ENCODE measurements at regions not wholly inside any gene's neighbourhood (a gene's known extent, or its start where the extent isn't known, plus 50 kb on each side); places are given as distances from the start of the nearest gene placed in this dataset.
A peak's percentile ranks its signal among the peaks of the same experiment; 100 is the strongest.
"Not testable (repeated sequence)": the region's sequence is repeated elsewhere in the genome, so short reads cannot be mapped to it uniquely, and the experiment has no call there.

- intact Hi-C loops (cut with DNase I) = no loop called here
- peak; percentile 54 for DNase-seq (ENCODE audit: low spot score)
Measured at GRCh38 chr1:4461726-4462290, 192.6 kb upstream of the AJAP1 start.

DNA sequence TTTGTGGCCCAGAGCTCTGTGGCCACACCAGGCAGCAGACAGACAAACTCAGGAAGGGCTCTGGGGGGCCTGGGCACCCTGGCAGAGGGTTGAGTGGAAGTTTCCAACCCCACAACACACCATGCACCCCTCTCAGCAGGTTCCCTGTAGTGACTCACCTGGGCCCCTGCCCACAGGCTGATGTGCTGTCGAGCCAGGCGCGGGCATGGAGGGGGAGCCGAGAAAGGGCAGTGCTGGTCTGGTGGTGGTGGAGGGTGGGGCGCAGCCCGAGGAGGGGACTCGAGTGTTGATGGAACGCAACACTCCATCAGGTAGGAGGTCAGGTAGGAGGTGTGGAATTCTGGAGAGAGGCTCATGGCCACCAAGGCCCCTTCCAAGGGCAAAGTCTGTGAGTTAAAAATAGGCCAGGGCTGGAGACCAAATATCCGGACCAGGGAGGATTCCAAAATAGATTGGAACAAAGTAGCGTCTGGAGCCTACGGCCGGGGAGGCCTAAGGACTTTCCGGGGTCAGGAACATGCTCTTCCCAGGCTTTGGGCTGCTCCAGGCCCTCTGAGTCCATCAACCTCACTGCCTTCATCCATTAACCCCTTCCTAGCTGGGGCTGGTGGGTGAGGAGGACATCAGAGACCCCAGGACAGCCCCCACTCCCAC lies 191.5 kb upstream of the AJAP1 start:
- intact Hi-C loops (cut with DNase I) = no loop called here
- peak; percentile 66 for DNase-seq (ENCODE audit: low spot score)

- peak; percentile 59 for DNase-seq (ENCODE audit: low spot score)
- intact Hi-C loops (cut with DNase I) = no loop called here
Measured at GRCh38 chr1:4463631-4464030, 190.8 kb upstream of the AJAP1 start.

- intact Hi-C loops (cut with DNase I) = no loop called here
- no peak for DNase-seq (ENCODE audit: low spot score)
Measured at GRCh38 chr1:4464478-4464877, 189.9 kb upstream of the AJAP1 start.

- intact Hi-C loops (cut with DNase I) = no loop called here
- DNase-seq (ENCODE audit: low spot score) = peak; percentile 53
Measured at GRCh38 chr1:4467241-4467640, 187.2 kb upstream of the AJAP1 start.

DNA sequence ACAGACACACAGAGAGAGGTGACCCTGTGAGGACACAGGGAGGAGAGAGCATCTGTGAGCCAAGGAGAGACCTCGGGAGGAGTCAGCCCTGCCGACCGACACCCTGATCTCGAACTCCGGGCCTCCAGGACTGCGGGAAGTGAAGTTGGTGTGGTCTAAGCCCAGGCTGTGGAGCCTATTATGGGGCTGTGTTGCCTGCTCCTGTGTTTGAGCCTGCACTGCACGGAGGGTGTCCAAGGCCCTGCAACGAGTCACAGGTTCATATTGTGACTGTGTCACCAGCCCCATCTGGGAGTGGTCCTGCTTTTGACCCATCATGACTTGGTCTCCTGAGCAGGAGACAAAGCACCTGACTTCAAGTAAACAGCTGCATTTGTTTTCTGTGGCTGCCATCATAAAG lies 186.0 kb upstream of the AJAP1 start:
- DNase-seq (ENCODE audit: low spot score) = peak; percentile 56
- intact Hi-C loops (cut with DNase I) = no loop called here

- peak; percentile 61 for DNase-seq (ENCODE audit: low spot score)
- intact Hi-C loops (cut with DNase I) = no loop called here
Measured at GRCh38 chr1:4468804-4469514, 185.4 kb upstream of the AJAP1 start.

DNA sequence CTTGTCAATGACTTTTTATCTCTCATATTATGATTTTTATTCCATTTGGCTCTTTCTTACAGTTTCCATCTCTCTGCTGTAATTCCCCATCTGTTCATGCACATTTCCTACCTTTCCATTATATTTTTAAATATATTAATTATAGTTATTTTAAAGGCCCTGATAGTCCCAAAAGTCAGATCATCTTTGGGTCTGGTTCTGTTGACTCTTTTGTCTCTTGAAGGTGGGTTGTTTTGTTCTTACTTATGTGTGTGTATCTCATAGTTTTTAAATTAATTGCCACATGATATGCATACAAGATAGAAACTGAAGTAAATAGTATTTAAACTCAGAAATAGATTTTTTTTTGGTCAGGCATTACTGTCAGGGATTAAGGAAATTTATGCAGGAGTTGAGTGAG lies 178.0 kb upstream of the AJAP1 start:
- intact Hi-C loops (cut with DNase I) = no loop called here
- DNase-seq (ENCODE audit: low spot score) = no peak

DNA sequence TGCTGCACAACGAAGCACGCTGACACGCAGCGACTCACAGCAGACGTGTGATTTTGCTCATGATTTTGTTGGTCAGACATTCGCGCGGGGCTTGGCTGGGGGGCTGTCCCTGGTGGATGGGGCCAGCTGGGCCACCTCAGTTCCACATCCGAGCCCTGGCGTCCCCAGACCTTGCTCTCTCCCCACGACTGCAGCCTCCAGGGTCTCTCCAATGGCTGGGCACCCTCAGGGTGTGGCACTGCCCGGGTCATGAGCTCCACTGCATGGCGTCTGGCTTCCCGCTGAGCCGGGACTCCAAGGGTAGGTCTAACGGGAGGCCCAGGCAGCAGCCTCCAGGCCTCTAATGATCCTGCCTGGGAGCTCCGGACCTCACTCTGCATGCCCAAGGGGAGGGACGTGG lies 173.0 kb upstream of the AJAP1 start:
- intact Hi-C loops (cut with DNase I) = no loop called here

DNA sequence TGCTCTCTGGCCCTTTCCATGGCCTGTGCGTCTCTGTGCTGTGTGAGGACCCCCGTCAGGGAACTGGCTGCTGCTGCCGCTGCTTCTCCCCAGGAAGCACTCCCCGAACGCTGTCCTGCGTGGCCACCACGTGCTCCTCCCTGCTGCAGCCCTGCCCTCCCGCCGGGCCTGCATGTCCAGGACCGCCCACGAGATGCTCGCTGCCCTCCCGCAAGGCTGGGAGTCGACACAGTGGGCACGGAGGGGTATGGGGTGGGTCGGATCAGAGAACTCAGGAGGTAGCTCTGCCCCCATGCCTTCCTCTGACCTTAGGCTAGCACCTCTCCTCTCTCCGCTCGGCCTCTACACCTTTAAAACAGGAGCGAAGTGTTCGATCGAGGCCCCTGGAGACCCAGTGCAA lies 171.9 kb upstream of the AJAP1 start:
- intact Hi-C loops (cut with DNase I) = no loop called here
- DNase-seq (ENCODE audit: low spot score) = no peak

More for the DNA sequence above, 173.0 kb upstream of the AJAP1 start:
- DNase-seq (ENCODE audit: low spot score) = no peak

GRCh38 chr1:4483021-4483625 lies 171.3 kb upstream of the AJAP1 start:
- intact Hi-C loops (cut with DNase I) = no loop called here
- no peak for DNase-seq (ENCODE audit: low spot score)

DNA sequence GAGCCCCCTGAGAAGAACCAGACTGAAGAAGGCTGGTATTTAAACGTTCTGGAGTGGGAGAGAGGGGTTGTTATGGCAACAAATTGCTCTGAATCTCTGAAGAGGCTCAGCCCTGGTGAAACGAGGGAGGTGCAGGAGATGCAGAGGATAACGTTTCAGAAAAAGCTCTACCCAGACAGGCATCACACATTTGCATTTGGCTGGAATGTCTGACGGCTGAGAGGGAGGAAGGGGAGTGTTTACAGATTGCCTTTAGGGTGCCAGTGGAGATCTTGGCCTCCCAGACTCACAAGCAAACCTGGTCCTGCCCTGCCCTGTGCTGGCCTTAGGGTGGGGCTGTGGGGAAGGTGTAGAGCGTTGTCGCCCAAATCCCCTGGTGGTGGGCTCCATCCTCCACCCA lies 169.0 kb upstream of the AJAP1 start:
- no peak for DNase-seq (ENCODE audit: low spot score)
- intact Hi-C loops (cut with DNase I) = no loop called here

DNA sequence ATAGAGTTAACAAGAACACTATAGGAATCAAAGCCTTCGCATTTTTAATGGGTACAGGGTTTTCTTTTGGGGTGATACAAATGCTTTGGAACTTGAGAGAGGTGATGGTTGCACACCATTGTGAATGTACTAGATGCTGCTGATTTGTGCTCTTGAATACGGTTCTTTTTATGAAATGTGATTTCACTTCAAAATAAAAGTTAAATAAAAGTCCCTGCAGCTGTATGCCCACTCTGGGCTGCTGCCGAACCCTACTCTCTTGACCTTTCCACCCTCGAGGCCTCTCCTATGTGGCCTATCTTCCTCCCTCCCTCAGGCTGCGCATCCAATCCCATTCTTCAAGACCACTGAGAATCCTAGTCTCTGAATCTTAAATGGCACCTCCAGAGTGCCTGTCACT lies 168.5 kb upstream of the AJAP1 start:
- intact Hi-C loops (cut with DNase I) = no loop called here
- DNase-seq (ENCODE audit: low spot score) = no peak

GRCh38 chr1:4486408-4487120 lies 167.8 kb upstream of the AJAP1 start:
- DNase-seq (ENCODE audit: low spot score) = no peak
- intact Hi-C loops (cut with DNase I) = no loop called here

DNA sequence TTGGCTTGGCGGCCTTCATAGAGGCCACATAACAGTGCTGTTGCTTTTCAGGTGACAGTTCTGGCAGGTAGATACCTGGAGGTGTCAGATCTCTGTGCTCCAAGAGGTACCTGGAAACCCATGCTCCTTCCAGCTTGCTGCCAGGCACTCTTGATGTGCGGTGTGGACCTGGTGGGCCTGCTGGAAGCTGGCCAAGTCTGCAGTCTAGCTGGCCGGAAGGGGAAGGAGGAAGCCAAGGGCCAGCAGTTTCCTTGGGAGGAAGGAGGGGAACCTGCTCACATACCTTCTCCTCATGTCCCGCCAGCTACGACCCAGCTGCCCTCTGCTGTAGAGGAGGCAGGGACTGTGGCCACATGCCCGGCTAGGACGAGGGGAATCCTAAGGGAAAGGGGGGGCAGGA lies 166.4 kb upstream of the AJAP1 start:
- no peak for DNase-seq (ENCODE audit: low spot score)
- intact Hi-C loops (cut with DNase I) = no loop called here

DNA sequence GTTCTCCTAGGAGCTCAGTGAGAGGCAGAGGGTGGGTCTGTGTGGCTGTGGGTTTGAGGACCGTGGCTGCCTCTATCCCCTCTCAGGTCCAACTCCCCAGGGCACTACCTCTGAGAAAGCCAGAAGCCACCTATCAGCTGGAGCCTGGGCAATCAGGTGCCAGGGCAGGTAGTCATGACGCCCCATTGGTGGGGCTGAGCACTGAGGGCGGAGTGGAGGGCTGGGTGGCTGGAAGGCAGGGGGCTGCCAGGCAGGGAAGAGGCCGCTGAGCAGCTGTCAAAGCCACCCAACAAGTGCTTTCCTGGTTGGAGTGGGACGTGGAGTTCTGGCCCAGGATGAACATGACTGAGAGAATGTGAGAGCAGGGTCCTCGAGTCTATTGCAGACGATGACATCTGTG lies 164.9 kb upstream of the AJAP1 start:
- intact Hi-C loops (cut with DNase I) = no loop called here
- DNase-seq (ENCODE audit: low spot score) = no peak

DNA sequence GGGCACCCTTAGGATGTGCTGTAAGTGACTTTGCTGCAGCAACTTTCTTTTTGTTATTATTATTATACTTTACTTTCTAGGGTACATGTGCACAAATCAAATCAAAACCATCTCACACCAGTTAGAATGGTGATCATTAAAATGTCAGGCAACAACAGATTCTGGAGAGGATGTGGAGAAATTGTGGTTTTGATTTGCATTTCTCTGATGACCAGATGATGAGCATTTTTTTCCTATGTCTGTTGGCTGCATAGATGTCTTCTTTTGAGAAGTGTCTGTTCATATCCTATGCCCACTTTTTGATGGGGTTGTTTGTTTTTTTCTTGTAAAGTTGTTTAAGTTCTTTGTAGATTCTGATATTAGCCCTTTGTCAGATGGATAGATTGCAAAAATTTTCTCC lies 164.4 kb upstream of the AJAP1 start:
- DNase-seq (ENCODE audit: low spot score); intact Hi-C loops (cut with DNase I): not testable (repeated sequence)

GRCh38 chr1:4494027-4494426 lies 160.4 kb upstream of the AJAP1 start:
- intact Hi-C loops (cut with DNase I) = no loop called here
- DNase-seq (ENCODE audit: low spot score) = no peak

DNA sequence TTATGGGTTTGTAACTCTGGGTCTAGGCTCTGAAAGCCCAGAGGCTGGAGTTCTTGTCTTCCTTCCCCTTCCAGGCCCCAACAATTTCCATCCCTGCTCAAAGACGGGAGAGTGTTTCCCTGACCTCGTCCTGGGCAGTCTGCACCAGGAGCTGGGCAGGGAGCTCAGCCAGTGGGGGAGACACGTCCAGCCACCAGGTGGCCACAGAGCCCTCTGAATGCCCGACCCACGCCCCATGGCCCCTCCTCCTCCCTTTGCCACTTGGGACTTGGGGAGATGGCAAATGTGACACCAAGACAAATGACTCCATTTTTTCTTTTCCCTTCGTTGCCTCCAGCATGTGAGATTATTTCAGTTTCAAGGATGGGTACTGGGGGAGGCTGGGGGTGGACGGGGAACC lies 159.9 kb upstream of the AJAP1 start:
- DNase-seq (ENCODE audit: low spot score) = no peak
- intact Hi-C loops (cut with DNase I) = no loop called here

GRCh38 chr1:4495809-4496208 lies 158.6 kb upstream of the AJAP1 start:
- no peak for DNase-seq (ENCODE audit: low spot score)
- intact Hi-C loops (cut with DNase I) = no loop called here

Measured in cardiac septum (tissue), 1 donor.